ENCODE measurements at regions not wholly inside any gene's neighbourhood (a gene's known extent, or its start where the extent isn't known, plus 50 kb on each side); places are given as distances from the start of the nearest gene placed in this dataset.

DNA sequence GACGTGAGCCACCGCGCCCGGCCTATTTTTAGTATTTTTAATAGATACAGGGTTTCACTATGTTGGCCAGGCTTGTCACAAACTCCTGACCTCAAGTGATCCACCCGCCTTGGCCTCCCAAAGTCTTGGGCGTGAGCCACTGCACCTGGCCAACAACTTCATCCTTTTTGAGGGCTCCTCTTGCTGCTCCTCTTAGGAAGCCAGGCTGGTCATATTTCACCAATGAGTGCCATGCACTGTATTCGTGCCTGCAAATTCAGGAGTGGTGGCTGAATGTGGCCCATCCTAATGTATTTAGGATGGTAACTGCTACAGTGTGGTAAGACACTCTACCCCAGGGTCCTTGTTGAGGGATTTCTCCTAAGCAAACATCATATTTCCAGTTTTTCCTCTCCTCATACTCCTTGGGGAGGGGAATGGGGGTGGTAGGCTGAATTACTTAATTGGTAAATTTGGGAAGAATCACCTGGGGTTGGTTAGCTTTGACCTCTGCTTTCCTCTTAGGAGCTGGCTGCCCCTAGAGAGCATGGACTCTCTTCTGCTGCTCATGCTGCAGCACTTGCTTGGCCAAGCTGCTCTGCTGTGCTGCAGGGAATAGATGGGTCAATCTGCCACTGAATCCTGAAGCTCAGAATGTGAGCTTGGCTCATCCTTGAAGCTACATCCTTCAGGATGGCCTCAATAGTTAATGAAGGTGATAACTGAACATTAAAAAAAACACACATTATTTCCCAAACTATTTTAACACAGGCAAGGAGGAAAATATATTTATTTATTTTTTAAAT lies 167.4 kb downstream of the HS3ST1 start:
- DNase-seq (ENCODE audit: low read depth), result no peak
- TF ChIP-seq, protein P1, sequence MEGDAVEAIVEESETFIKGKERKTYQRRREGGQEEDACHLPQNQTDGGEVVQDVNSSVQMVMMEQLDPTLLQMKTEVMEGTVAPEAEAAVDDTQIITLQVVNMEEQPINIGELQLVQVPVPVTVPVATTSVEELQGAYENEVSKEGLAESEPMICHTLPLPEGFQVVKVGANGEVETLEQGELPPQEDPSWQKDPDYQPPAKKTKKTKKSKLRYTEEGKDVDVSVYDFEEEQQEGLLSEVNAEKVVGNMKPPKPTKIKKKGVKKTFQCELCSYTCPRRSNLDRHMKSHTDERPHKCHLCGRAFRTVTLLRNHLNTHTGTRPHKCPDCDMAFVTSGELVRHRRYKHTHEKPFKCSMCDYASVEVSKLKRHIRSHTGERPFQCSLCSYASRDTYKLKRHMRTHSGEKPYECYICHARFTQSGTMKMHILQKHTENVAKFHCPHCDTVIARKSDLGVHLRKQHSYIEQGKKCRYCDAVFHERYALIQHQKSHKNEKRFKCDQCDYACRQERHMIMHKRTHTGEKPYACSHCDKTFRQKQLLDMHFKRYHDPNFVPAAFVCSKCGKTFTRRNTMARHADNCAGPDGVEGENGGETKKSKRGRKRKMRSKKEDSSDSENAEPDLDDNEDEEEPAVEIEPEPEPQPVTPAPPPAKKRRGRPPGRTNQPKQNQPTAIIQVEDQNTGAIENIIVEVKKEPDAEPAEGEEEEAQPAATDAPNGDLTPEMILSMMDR (IDR thresholded peaks at IDR 0.05; ENCODE audit: insufficient read depth, low read depth, low read length, missing control alignments), result no peak
- H3K4me3 ChIP-seq (ENCODE audit: low read depth, low read length), result no peak overlapping the region

DNA sequence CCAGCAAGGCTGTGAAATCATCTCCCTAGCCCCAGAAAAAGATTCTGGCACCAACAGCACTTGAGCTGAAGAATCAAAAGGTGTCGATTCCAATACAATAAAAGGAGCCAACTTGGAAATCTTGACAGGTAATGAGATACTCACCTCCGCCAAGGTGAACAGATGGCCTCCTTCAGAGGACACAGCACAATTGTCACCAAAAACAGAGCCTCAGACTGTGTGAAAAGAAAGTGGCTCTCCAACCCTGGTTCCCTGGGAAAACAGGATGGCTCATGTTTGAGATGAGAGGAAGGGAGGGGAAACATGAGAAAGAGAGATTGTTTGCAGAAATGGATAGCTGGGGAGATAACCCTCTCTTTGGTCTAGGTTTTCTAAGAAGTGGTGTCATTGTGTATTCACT lies 168.9 kb downstream of the HS3ST1 start:
- DNase-seq (ENCODE audit: low read depth), result no peak
- TF ChIP-seq, protein P1 (IDR thresholded peaks at IDR 0.05; ENCODE audit: insufficient read depth, low read depth, low read length, missing control alignments), result no peak
- H3K4me3 ChIP-seq (ENCODE audit: low read depth, low read length), result no peak overlapping the region

DNA sequence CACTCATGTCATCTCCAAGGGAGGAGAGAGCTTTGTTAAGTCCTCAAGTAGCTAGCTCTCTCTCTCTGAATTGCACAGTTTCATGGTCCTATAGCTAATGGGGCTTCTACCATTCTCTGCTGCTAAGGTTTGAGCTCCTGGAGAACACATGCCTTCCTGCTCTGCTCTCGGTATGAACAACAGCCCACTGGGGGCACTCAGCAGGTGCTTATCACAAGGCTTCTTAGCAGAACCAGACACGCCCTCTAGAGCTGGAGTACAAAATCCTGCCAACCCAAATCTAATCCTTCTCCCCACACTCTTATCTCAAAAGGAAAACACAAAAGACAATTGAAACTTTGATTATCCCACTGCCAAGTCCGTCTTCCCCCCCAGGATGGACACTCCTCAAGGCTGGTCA lies 176.5 kb downstream of the HS3ST1 start:
- DNase-seq (ENCODE audit: low read depth), result peak; percentile 41
- TF ChIP-seq, protein P1 (IDR thresholded peaks at IDR 0.05; ENCODE audit: insufficient read depth, low read depth, low read length, missing control alignments), result no peak
- H3K4me3 ChIP-seq (ENCODE audit: low read depth, low read length), result no peak overlapping the region

GRCh38 chr4:11250510-11250909 lies 178.2 kb downstream of the HS3ST1 start:
- TF ChIP-seq, protein P1 (IDR thresholded peaks at IDR 0.05; ENCODE audit: insufficient read depth, low read depth, low read length, missing control alignments), result no peak
- DNase-seq (ENCODE audit: low read depth), result no peak
- H3K4me3 ChIP-seq (ENCODE audit: low read depth, low read length), result no peak overlapping the region

- H3K4me3 ChIP-seq (ENCODE audit: low read depth, low read length), result no peak overlapping the region
- no peak for DNase-seq (ENCODE audit: low read depth)
- TF ChIP-seq, protein P1 (IDR thresholded peaks at IDR 0.05; ENCODE audit: insufficient read depth, low read depth, low read length, missing control alignments), result no peak
Measured at GRCh38 chr4:11232015-11232414, 196.7 kb downstream of the HS3ST1 start.

- no peak for DNase-seq (ENCODE audit: low read depth)
- TF ChIP-seq, protein P1 (IDR thresholded peaks at IDR 0.05; ENCODE audit: insufficient read depth, low read depth, low read length, missing control alignments), result no peak
- H3K4me3 ChIP-seq (ENCODE audit: low read depth, low read length), result no peak overlapping the region
Measured at GRCh38 chr4:11230866-11231265, 197.8 kb downstream of the HS3ST1 start.

DNA sequence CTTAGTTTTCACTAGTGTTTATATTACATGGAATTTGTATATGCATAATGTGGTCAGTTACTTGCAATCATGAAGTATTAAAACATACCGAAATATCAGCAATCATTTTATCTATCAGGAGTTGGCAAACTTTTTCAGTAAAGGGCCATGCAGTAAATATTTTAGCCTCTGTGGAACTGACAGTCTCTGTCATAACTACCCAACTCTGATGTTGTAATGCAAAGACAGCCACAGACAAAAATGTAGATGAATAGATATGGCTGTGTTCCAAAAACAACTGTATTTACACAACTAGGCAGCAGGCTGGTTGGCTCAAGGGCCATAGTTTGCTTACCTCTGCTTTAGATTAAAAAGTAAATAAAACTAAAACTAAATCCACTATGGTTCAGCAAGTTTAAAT lies 200.2 kb downstream of the HS3ST1 start:
- H3K4me3 ChIP-seq (ENCODE audit: low read depth, low read length), result no peak overlapping the region
- DNase-seq (ENCODE audit: low read depth), result no peak
- TF ChIP-seq, protein P1 (IDR thresholded peaks at IDR 0.05; ENCODE audit: insufficient read depth, low read depth, low read length, missing control alignments), result no peak

Measured in GM12865 (cell line).